H7 (cell line): ENCODE measurements at regions not wholly inside any gene's neighbourhood (a gene's known extent, or its start where the extent isn't known, plus 50 kb on each side); places are given as distances from the start of the nearest gene placed in this dataset.
"Not testable (repeated sequence)": the region's sequence is repeated elsewhere in the genome, so short reads cannot be mapped to it uniquely, and the experiment has no call there.

Experiments
- DNase-seq: peaks from one replicate; pipeline ENCODE4 v3.0.0; 2012
- H3K27me3 ChIP-seq: 2 replicates; pipeline ENCODE4 v1.6.0; 2011; ENCODE audit warnings: mild to moderate bottlenecking, low read length; ENCODE audit not compliant: control insufficient read depth, insufficient read depth
- H3K36me3 ChIP-seq: replicated peaks from 2 replicates; pipeline ENCODE4 v1.5.1; 2011; ENCODE audit warnings: low read length; ENCODE audit not compliant: control insufficient read depth, insufficient read depth
- H3K4me3 ChIP-seq: 2 replicates; pipeline ENCODE4 v1.5.1; 2011; ENCODE audit warnings: low read depth, mild to moderate bottlenecking, control low read depth, low read length, moderate library complexity; ENCODE audit not compliant: insufficient read depth

- no peak for DNase-seq
- Histone ChIP-seq H3K27me3 (peaks cover 2% of the 10 kb centered on the region), H3K4me3 (no peak overlapping the region), H3K36me3 (no peaks in the 10 kb centered on the region)
Measured at GRCh38 chr6:170007468-170008293, 256.3 kb downstream of the ERMARD start.

- no peaks in the 10 kb centered on the region for H3K36me3 ChIP-seq
- no peak overlapping the region for H3K4me3 ChIP-seq
- DNase-seq, result peak; percentile 93
Measured at GRCh38 chr6:170006900-170007467, 255.6 kb downstream of the ERMARD start.

GRCh38 chr6:170006071-170006899 is 254.9 kb downstream of the ERMARD start:
- DNase-seq, result no peak

More at GRCh38 chr6:170006900-170007467, 255.6 kb downstream of the ERMARD start:
- H3K27me3 ChIP-seq, result peaks cover 2% of the 10 kb centered on the region; the same call in 1 of the 2 replicates

GRCh38 chr6:170005665-170006064 is 254.2 kb downstream of the ERMARD start:
- no peak for DNase-seq

More at GRCh38 chr6:170006071-170006899, 254.9 kb downstream of the ERMARD start:
- H3K36me3 ChIP-seq, result no peaks in the 10 kb centered on the region
- no peak overlapping the region for H3K4me3 ChIP-seq
- peaks cover 2% of the 10 kb centered on the region; the same call in 1 of the 2 replicates for H3K27me3 ChIP-seq

GRCh38 chr6:170004585-170005210 is 253.3 kb downstream of the ERMARD start:
- DNase-seq, result no peak
- no peaks in the 10 kb centered on the region for H3K36me3 ChIP-seq

More at GRCh38 chr6:170005665-170006064, 254.2 kb downstream of the ERMARD start:
- Histone ChIP-seq H3K36me3 (no peaks in the 10 kb centered on the region), H3K4me3 (no peak overlapping the region), H3K27me3 (peaks cover 2% of the 10 kb centered on the region; the same call in 1 of the 2 replicates)

GRCh38 chr6:170003451-170004160 is 252.2 kb downstream of the ERMARD start:
- Histone ChIP-seq H3K27me3 (peaks cover 2% of the 10 kb centered on the region; the same call in 1 of the 2 replicates), H3K36me3 (no peaks in the 10 kb centered on the region), H3K4me3 (no peak overlapping the region)
- no peak for DNase-seq

More at GRCh38 chr6:170004585-170005210, 253.3 kb downstream of the ERMARD start:
- Histone ChIP-seq H3K27me3 (peaks cover 2% of the 10 kb centered on the region; the same call in 1 of the 2 replicates), H3K4me3 (no peak overlapping the region)

GRCh38 chr6:170003027-170003426 is 251.6 kb downstream of the ERMARD start:
- peak; percentile 19 for DNase-seq
- H3K27me3 ChIP-seq, result peaks cover 2% of the 10 kb centered on the region; the same call in 1 of the 2 replicates
- no peak overlapping the region for H3K4me3 ChIP-seq
- no peaks in the 10 kb centered on the region for H3K36me3 ChIP-seq

- not testable (repeated sequence) for H3K36me3 ChIP-seq, DNase-seq, H3K27me3 ChIP-seq, H3K4me3 ChIP-seq
Measured at GRCh38 chr6:170001782-170002181, 250.4 kb downstream of the ERMARD start.

GRCh38 chr6:170000071-170000843 is 248.8 kb downstream of the ERMARD start:
- no peaks in the 10 kb centered on the region for H3K27me3 ChIP-seq
- H3K4me3 ChIP-seq, result no peak overlapping the region
- DNase-seq, result peak; percentile 13
- no peaks in the 10 kb centered on the region for H3K36me3 ChIP-seq

- H3K4me3 ChIP-seq, result no peak overlapping the region
- peak; percentile 19 for DNase-seq
- no peaks in the 10 kb centered on the region for H3K36me3 ChIP-seq
- H3K27me3 ChIP-seq, result no peaks in the 10 kb centered on the region
Measured at GRCh38 chr6:169999367-169999766, 247.9 kb downstream of the ERMARD start.

GRCh38 chr6:169998457-169998856 is 247.0 kb downstream of the ERMARD start:
- Histone ChIP-seq H3K36me3 (no peaks in the 10 kb centered on the region), H3K4me3 (no peak overlapping the region), H3K27me3 (no peaks in the 10 kb centered on the region)
- DNase-seq, result peak; percentile 16

- DNase-seq, result peak; percentile 28
- Histone ChIP-seq H3K36me3 (no peaks in the 10 kb centered on the region), H3K27me3 (no peaks in the 10 kb centered on the region), H3K4me3 (no peak overlapping the region)
Measured at GRCh38 chr6:169997930-169998218, 246.5 kb downstream of the ERMARD start.
